PC-9 (cell line): ENCODE measurements at regions not wholly inside any gene's neighbourhood (a gene's known extent, or its start where the extent isn't known, plus 50 kb on each side); places are given as distances from the start of the nearest gene placed in this dataset.

Source experiments
- BruUV-seq: library from RNA; stranded (reverse); fragments of 400-500 nt; replicated peaks from 2 replicates; lab custom pipeline; 2021; lab: Mats Ljungman, UMichigan
- CTCF ChIA-PET: fragments of 300-600 bp; sonication (Branson Sonifier 250); formaldehyde crosslinking; loops from one replicate; lab custom pipeline; 2022; ENCODE audit warnings: antibody characterized with exemption; lab: Charles Lee
- POLR2A ChIA-PET: fragments of 300-600 bp; sonication (Branson Sonifier 250); formaldehyde crosslinking; loops from one replicate; lab custom pipeline; 2022; ENCODE audit warnings: antibody characterized with exemption; ENCODE audit not compliant: unreplicated experiment; lab: Charles Lee
- DNase-seq, 2 experiments: peaks; one replicate each; pipeline versions ENCODE4 v3.0.0 to v3.0.0-alpha.2; 2015 to 2022; ENCODE audit warnings: mixed read lengths in 1 of 2
- H2AFZ ChIP-seq: fragments of 200-600 bp; sonication (generic); 2 replicates; pipeline ENCODE4 v1.8.1; 2017; ENCODE audit warnings: antibody characterized with exemption
- H3F3A ChIP-seq: fragments of 200-600 bp; sonication (generic); 2 replicates; pipeline ENCODE4 v1.8.1; 2017; ENCODE audit warnings: antibody characterized with exemption, mild to moderate bottlenecking, low read depth; ENCODE audit not compliant: insufficient read depth
- H3K27ac ChIP-seq: fragments of 200-600 bp; sonication (generic); 2 replicates; pipeline ENCODE4 v1.6.1; 2016; ENCODE audit warnings: mixed run types
- H3K27me3 ChIP-seq: fragments of 200-600 bp; sonication (generic); 2 replicates; pipeline ENCODE4 v1.6.1; 2016; ENCODE audit warnings: low read depth, mixed run types; ENCODE audit not compliant: insufficient read depth
- H3K36me3 ChIP-seq: fragments of 200-600 bp; sonication (generic); 2 replicates; pipeline ENCODE4 v1.6.1; 2016; ENCODE audit warnings: low read depth, mixed run types
- H3K4me1 ChIP-seq: fragments of 200-600 bp; sonication (generic); replicated peaks from 2 replicates; pipeline ENCODE4 v1.6.1; 2016; ENCODE audit warnings: mixed run types; ENCODE audit not compliant: insufficient read depth
- H3K4me2 ChIP-seq: fragments of 200-600 bp; sonication (generic); 2 replicates; pipeline ENCODE4 v1.6.1; 2017; ENCODE audit warnings: mixed run types
- H3K4me3 ChIP-seq: fragments of 200-600 bp; sonication (generic); 2 replicates; pipeline ENCODE4 v1.6.1; 2016; ENCODE audit warnings: mixed run types
- H3K79me2 ChIP-seq: fragments of 200-600 bp; sonication (generic); 2 replicates; pipeline ENCODE4 v1.6.1; 2017; ENCODE audit warnings: low read depth, mixed run types
- H3K9me2 ChIP-seq: fragments of 200-600 bp; sonication (generic); 2 replicates; pipeline ENCODE4 v1.8.1; 2017; ENCODE audit warnings: mild to moderate bottlenecking; ENCODE audit not compliant: insufficient read depth
- H3K9me3 ChIP-seq: fragments of 200-600 bp; sonication (generic); 2 replicates; pipeline ENCODE4 v1.8.1; 2016; ENCODE audit warnings: low read depth; ENCODE audit not compliant: insufficient read depth
- H4K20me1 ChIP-seq: fragments of 200-600 bp; sonication (generic); 2 replicates; pipeline ENCODE4 v1.8.1; 2017; ENCODE audit not compliant: insufficient read depth
- EZH2 ChIP-seq: fragments of 200-600 bp; sonication (generic); IDR thresholded peaks from 2 replicates; pipeline ENCODE4 v1.8.0; 2017; ENCODE audit warnings: antibody characterized with exemption, low read depth
- intact Hi-C: fragments of 100-400 bp; cut with micrococcal nuclease; formaldehyde crosslinking; loops from one replicate; pipeline ENCODE4 v1.10.0; 2022; ENCODE audit not compliant: unreplicated experiment
- TF ChIP-seq, protein P1 (sequence below): fragments of 200-600 bp; sonication (generic); conservative IDR thresholded peaks from 2 replicates; pipeline ENCODE4 v1.6.1; 2017; ENCODE audit warnings: mixed run types, antibody characterized with exemption, mild to moderate bottlenecking, moderate library complexity

DNA sequence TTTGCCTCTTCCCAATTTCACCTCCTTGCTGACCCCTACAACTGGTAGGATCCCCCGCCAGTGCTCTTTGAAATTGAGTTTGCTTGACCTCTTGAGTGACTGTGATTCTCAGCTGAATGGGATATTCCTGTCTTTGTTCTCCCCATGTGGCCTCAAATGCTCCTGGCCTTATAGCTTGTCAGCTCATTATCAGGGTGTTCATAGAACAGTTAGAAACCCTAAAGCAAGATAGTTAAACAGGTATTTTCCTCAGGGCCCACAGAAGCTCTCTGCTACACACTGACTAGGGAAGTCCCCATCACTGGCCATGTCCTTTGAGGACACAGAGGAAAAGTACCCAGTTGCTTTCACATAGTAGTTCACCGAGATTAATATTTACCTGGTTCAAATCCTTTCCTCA lies 211.5 kb upstream of the DTNBP1 start:
- no peak for DNase-seq
- no peak overlapping the region for H2AFZ ChIP-seq
- H3K36me3 ChIP-seq: no peaks in the 10 kb centered on the region
- ChIA-PET CTCF (no interaction called here), POLR2A (interaction anchor here (0.6 kb wide), 1 partner anchor 1389 kb away, joined by 8 read pairs; no protein-coding TSS in a partner anchor)
- H3K4me1 ChIP-seq: no peaks in the 10 kb centered on the region
- no peak for TF ChIP-seq EZH2
- TF ChIP-seq, protein P1, sequence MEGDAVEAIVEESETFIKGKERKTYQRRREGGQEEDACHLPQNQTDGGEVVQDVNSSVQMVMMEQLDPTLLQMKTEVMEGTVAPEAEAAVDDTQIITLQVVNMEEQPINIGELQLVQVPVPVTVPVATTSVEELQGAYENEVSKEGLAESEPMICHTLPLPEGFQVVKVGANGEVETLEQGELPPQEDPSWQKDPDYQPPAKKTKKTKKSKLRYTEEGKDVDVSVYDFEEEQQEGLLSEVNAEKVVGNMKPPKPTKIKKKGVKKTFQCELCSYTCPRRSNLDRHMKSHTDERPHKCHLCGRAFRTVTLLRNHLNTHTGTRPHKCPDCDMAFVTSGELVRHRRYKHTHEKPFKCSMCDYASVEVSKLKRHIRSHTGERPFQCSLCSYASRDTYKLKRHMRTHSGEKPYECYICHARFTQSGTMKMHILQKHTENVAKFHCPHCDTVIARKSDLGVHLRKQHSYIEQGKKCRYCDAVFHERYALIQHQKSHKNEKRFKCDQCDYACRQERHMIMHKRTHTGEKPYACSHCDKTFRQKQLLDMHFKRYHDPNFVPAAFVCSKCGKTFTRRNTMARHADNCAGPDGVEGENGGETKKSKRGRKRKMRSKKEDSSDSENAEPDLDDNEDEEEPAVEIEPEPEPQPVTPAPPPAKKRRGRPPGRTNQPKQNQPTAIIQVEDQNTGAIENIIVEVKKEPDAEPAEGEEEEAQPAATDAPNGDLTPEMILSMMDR: no peak
- no peak overlapping the region for H3K4me3 ChIP-seq
- H3K4me2 ChIP-seq: no peak overlapping the region
- intact Hi-C loops: no loop called here
- peaks cover 58% of the 10 kb centered on the region for H3K27me3 ChIP-seq
- no peaks in the 10 kb centered on the region for H3K9me3 ChIP-seq
- no peaks in the 10 kb centered on the region for H3K9me2 ChIP-seq
- no peaks in the 10 kb centered on the region for H3F3A ChIP-seq
- H4K20me1 ChIP-seq: no peaks in the 10 kb centered on the region
- H3K79me2 ChIP-seq: no peaks in the 10 kb centered on the region
- no peak overlapping the region for H3K27ac ChIP-seq
- no TSS peak for BruUV-seq

GRCh38 chr6:15872241-15873103 lies 209.6 kb upstream of the DTNBP1 start:
- Histone ChIP-seq H2AFZ (no peak overlapping the region), H3F3A (no peaks in the 10 kb centered on the region), H3K79me2 (no peaks in the 10 kb centered on the region), H3K9me2 (no peaks in the 10 kb centered on the region), H3K27ac (no peak overlapping the region), H3K4me3 (no peak overlapping the region), H4K20me1 (no peaks in the 10 kb centered on the region), H3K36me3 (no peaks in the 10 kb centered on the region), H3K9me3 (no peaks in the 10 kb centered on the region), H3K27me3 (peaks cover 52% of the 10 kb centered on the region), H3K4me1 (no peaks in the 10 kb centered on the region), H3K4me2 (no peak overlapping the region)
- intact Hi-C loops: no loop called here
- no peak for TF ChIP-seq EZH2
- TF ChIP-seq, protein P1: no peak
- ChIA-PET CTCF (no interaction called here), POLR2A (interaction anchor here (0.7 kb wide), 1 partner anchor 1647 kb away, joined by 3 read pairs; no protein-coding TSS in a partner anchor)
- DNase-seq: no peak
- no TSS peak for BruUV-seq

- no peaks in the 10 kb centered on the region for H3K9me2 ChIP-seq
- no peak overlapping the region for H3K4me2 ChIP-seq
- no peak for DNase-seq
- BruUV-seq: no TSS peak
- H4K20me1 ChIP-seq: no peaks in the 10 kb centered on the region
- CTCF ChIA-PET: no interaction called here
- H3K27me3 ChIP-seq: peaks cover 53% of the 10 kb centered on the region
- no peak overlapping the region for H3K4me3 ChIP-seq
- POLR2A ChIA-PET: no interaction called here
- H3K4me1 ChIP-seq: no peaks in the 10 kb centered on the region
- TF ChIP-seq, protein P1: no peak
- TF ChIP-seq EZH2: no peak
- no peaks in the 10 kb centered on the region for H3K36me3 ChIP-seq
- no peaks in the 10 kb centered on the region for H3K9me3 ChIP-seq
- no peak overlapping the region for H2AFZ ChIP-seq
- H3K79me2 ChIP-seq: no peaks in the 10 kb centered on the region
- H3F3A ChIP-seq: no peaks in the 10 kb centered on the region
- H3K27ac ChIP-seq: no peak overlapping the region
- intact Hi-C loops: no loop called here
Measured at GRCh38 chr6:15871276-15871675, 208.4 kb upstream of the DTNBP1 start.
